ENCODE measurements at regions not wholly inside any gene's neighbourhood (a gene's known extent, or its start where the extent isn't known, plus 50 kb on each side); places are given as distances from the start of the nearest gene placed in this dataset.
A peak's percentile ranks its signal among the peaks of the same experiment; 100 is the strongest.

GRCh38 chr3:102183186-102183585, 251.6 kb upstream of the ZPLD1 start:
- DNase-seq (ENCODE audit: low read depth) = no peak

DNA sequence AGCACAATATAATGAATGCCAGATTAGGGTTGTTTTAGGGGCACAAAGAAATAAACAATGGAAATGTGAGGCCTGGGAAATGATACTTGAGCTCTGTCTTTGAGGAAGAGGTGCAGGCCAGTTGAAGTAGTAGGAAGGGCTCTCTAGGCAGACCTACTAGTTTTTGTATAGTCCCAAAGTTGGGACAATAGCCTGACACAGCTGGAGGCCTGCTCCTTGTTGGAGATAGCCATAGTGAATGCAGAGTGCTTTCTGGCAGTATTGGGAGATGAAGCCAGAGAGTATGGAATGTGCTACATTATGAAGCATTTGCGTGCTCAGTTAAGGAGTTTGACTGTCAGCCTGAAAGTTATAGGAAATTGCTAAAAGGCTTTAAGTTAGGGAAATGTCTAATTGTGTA, 251.2 kb upstream of the ZPLD1 start:
- DNase-seq (ENCODE audit: low read depth) = no peak

DNA sequence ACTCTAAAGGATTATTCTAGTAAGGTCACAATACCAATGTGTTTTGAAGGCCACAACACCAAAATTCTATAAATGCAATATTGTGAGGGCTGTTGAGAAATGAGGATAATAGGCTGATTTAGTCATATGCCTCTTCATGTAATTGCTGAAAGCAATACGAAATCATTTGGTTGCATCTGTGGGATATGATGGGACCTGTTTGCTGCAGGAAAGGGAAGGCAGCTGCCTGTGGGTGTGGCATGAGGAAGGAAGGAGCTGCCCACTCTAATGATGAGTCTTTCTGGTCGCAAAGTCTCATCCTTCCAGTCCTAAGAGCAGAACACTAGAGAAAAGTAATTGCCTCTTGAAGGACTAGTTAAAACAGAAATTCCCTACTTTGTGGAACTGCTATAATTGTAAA, 245.3 kb upstream of the ZPLD1 start:
- DNase-seq (ENCODE audit: low read depth) = no peak

DNA sequence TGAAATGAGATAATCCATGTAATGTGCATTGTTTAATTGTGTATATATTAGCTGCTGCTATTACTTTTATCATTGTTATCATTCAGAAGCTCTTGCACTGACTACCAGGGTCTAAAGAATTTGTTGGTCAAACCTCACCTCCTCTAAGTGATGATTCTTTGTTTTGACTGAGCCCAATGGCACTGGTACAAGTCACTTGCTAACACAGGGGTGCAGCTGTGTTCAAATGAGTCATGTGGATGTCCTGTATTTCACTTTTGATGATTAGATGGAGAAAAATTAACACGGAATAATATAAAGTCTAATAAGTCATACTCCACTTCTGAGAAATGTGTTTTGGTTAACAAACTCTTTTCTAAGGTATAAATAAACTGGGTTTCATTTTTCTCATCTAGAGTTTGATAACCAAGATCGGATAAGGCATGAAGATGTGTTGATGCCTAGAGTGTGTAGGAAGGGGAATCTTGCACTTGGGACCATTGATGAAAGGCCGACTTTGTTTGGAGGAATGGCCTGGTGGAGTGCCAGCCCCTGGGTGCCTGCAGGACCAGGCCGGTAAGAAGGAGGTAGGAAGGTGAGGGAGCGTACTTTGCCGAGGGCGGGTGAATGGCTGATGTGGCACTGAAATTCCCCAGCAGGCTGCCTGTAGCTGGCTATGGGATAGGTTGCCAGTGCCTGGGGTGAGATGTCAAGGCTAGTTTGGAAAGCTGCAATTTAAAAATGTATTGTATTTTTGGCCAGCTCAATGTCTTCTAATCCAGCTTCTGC, 244.7 kb upstream of the ZPLD1 start:
- DNase-seq (ENCODE audit: low read depth) = no peak

DNA sequence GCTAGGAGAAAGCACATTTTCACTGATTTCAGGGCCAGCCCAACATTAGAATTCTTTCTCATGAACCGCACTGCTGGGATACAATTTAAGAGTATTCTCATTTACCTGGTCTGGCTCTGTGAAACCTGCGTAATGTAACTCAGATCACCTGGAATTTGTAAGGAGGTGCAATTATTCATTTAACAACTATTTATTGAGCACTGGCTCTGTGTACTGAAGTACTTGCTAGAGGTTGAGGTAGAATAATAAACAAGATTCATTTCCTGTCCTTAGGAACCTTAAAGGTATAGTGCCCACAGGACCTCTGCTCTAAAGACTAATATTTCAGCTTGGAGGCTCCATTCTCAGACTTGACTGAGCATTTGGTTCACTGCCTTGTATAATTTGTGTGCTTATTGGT, 242.2 kb upstream of the ZPLD1 start:
- no peak for DNase-seq (ENCODE audit: low read depth)

GRCh38 chr3:102193255-102193654, 241.6 kb upstream of the ZPLD1 start:
- no peak for DNase-seq (ENCODE audit: low read depth)

DNA sequence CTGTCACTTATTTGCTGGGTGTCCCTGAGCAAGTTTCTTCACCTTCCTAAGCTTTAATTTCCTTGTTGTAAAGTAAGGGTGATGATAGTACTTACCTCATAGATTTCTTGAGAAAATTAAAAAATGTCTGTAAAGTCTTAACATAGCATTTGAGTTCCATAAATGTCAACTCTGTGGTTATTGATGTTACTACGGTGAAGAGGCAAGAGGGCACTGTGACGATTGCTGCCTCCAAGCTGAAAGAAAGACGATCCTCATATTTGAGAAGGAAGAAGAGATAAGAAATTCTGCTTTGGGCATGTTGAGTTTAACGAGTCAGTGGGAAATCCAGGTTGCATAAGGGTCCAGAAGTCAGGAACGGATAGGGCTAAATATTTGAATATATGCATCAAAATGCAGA, 240.8 kb upstream of the ZPLD1 start:
- DNase-seq (ENCODE audit: low read depth) = no peak

DNA sequence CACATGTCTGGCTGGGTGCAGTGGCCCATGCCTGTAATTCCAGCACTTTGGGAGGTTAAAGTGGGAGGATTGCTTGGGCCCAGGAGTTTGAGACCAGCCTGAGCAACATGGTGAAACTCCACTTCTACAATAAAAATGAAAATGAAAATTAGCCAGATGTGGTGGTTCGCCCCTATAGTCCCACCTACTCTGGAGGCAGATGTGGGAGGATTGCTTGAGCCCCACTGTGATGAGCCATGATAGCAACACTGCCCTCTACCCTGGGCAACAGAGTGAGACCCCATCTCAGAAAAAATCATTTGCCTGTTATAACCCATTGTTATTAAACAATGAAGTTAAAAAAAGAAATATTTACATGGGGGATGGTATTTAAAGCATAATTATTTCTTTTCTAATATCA, 240.1 kb upstream of the ZPLD1 start:
- no peak for DNase-seq (ENCODE audit: low read depth)

GRCh38 chr3:102195198-102195948, 239.4 kb upstream of the ZPLD1 start:
- no peak for DNase-seq (ENCODE audit: low read depth)

DNA sequence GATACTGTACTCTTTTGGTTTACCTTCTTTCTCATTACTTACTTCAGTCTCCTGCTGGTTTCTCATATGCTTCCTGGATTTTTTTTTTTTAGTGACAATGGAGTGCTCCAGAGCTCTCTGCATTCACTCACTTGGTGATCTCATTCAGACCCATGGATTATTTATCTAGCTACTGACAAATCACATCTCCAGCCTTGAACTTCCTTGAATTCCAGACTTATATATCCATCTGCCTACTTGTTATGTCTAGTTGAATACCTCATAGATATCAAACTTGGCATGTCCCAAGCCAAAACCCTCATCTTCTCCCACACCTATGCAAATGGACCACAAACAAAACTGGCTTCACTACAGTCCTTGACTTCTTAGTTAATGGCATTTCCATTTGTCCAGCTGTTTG, 234.7 kb upstream of the ZPLD1 start:
- DNase-seq (ENCODE audit: low read depth) = no peak

- DNase-seq (ENCODE audit: low read depth) = no peak
Observed at GRCh38 chr3:102200560-102200959, 234.3 kb upstream of the ZPLD1 start.

- no peak for DNase-seq (ENCODE audit: low read depth)
Observed at GRCh38 chr3:102205647-102206046, 229.2 kb upstream of the ZPLD1 start.

DNA sequence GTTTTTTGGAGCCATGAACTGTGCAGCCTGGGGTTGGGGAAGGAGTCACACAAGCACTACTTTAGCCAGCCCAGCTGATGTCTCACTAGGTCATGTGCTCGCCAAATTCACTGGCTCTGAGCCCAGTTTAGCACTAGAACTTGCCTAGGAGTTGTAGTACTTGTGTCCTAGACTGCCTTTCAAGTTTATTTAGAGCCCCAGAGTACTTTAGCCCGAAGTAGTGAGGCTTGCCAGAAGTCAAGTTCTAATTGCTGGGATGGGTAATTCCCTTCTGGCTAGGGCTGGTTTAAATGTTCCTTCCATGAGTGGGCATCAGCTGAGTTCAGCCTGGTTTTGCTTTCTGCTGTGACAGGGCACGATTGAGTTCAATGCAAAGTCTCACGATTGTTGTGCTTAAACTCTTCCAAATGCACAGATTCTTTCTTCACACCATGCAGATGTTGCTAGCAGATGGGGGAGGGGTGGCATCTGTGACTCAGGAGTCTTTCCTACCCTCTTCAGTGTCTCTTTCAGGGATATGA, 228.2 kb upstream of the ZPLD1 start:
- no peak for DNase-seq (ENCODE audit: low read depth)

DNA sequence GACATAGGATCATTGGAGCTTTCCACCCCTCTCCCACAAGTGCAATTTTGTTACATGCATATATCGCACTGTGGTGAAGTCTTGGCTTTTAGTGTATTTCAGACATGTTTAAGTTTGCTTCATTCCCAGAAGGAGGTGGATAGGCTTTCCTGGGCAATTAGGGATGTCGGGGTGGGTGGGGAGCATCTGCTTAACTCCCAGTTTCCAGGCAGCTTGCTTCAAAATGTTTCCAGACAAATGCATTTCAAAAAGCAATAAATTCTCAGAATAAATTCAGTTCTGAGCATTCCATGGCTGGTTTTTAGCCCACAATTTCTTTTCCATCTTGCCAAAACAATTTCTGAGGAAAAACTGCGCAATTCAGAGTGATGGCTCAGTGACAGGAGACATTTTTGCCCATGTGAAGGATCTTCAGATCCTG, 227.7 kb upstream of the ZPLD1 start:
- no peak for DNase-seq (ENCODE audit: low read depth)

DNA sequence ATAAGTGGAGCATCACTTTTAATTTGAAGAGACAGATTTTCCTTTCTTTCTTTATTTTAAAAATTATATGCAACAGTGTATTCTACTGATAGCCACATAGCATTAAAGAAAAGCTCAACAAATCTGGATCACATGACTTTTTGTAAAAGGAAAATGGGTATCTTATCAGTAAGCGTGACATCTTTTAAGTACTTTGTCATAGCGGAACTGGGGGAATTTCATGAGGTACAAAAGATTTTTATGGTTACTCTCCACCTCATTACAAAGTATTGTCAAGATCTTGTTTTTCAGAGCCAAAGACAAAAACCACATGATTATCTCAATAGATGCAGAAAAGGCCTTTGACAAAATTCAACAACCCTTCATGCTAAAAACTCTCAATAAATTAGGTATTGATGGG, 219.6 kb upstream of the ZPLD1 start:
- no peak for DNase-seq (ENCODE audit: low read depth)

DNA sequence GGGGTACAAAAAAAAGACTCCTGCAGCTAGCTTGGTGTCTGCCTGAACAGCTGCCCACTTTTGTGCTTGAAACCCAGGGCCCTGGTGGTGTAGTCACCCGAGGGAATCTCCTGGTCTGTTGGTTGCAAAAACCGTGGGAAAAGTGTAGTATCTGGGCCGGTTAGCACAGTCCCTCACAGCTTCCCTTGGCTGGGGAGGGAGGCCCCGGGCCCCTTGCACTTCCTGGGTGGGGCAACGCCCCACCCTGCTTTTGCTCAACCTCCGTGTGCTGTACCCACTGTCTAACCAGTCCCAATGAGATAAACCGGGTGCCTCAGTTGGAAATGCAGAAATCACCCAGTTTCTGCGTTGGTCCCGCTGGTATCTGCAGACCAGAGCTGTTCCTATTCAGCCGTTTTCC, 211.7 kb upstream of the ZPLD1 start:
- DNase-seq (ENCODE audit: low read depth) = no peak

GRCh38 chr3:102224171-102224570, 210.6 kb upstream of the ZPLD1 start:
- DNase-seq (ENCODE audit: low read depth) = no peak

DNA sequence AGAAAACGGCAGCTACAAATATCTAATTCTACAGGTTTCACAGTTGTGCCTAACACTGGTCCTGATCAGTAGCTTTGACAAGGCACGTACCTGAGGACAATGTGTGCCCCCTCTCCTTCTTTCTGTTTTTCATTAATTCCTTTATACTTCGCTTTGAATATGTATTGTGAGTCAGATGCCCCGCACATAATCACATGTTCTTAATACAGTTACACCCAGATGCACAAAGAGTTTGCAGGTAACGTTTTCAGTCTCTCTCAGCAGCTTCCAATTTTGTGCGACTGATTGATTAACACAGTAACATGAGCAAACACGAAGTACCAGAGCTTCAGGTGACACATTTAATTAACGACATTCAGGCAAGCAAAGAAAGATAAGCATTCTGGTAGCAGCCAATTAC, 209.8 kb upstream of the ZPLD1 start:
- DNase-seq (ENCODE audit: low read depth) = no peak

DNA sequence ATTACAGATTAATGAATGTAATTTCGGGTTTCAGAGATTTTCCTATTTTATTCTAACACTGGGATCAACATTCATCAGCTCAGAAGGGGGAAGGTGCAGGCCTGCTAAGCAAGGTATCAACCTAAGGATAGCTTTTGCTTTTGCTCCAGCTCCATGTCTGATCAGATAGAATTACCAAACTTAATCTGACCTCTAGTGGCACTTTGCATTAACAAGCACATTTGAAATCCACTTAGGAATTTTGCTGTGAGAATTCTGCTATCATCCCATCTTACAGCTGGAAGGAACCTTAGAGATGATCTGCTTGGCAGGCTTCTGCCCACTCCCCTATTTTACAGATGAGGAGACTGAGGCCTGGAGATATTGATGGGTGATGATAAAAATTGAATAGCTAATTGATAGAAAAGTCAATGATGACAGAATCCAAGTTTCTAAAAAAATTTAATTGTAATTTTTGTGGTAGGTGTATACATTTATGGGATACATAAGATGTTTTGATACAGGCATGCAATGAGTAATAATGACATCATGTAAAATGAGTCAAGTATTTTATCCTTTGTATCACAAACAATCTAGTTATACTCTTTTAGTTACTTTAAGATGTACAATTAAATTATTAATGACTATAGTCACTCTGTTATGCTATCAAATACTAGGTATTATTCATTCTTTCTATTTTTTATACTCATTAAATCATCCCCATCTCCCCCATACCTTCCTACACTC, 209.2 kb upstream of the ZPLD1 start:
- no peak for DNase-seq (ENCODE audit: low read depth)

DNA sequence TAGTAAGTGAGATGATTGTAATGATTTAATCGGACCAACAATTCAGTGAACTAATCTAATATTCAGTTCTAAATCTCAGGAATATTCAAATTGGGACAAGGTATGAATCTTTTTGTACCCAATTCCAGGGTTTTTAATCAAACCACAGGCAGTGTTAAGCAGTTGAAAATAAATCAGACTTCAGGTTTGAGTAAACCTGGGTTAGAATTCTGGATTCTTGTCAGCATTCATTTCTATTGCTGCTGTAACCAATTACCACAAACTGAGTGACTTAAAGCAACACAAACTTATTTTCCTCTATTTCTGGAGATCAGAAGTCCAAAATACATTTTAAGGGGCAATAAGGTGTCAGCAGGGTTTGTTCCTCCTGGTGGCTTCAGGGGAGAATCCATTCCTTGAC, 208.4 kb upstream of the ZPLD1 start:
- no peak for DNase-seq (ENCODE audit: low read depth)

DNA sequence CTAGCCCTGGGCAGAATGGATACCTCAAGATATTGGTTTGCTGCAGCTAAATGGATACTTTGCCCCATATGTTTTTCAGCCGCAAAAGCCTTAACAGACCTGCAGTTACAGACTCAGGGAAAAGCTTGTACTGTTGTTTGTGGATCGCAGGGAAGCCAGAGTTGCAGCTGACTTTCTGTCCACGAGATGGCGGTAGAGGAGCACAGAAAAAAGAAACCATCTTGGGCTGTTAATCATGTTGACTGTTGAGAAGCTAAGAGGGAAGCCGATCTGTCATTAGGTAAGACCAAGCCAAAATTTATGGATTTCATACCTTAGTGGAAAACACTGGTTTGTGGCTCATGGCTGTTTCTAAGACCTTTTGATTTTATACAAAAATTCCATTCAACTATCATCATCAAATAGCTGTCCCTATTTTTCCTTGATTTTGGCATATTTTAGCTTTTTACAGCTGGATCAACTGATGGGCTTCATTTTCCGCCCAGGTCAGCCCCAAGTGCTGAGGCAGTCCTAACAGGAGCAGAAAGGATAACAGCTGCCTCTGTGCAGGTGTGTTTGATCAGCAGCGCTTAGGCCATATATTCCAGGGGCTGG, 205.7 kb upstream of the ZPLD1 start:
- peak; percentile 50 for DNase-seq (ENCODE audit: low read depth)

- no peak for DNase-seq (ENCODE audit: low read depth)
Observed at GRCh38 chr3:102230057-102230456, 204.8 kb upstream of the ZPLD1 start.

Data from stimulated activated CD8-positive, alpha-beta memory T cell treated with anti-CD3 and anti-CD28 coated beads, Interleukin-7, amount 100 ng/mL, for 24 hours (primary cell).